RKO (cell line): ENCODE measurements at regions not wholly inside any gene's neighbourhood (a gene's known extent, or its start where the extent isn't known, plus 50 kb on each side); places are given as distances from the start of the nearest gene placed in this dataset.
"Not testable (repeated sequence)": the region's sequence is repeated elsewhere in the genome, so short reads cannot be mapped to it uniquely, and the experiment has no call there.

Experiments used
- DNase-seq: peaks from one replicate; pipeline ENCODE4 v3.0.0-alpha.2; 2016; ENCODE audit warnings: low spot score

DNA sequence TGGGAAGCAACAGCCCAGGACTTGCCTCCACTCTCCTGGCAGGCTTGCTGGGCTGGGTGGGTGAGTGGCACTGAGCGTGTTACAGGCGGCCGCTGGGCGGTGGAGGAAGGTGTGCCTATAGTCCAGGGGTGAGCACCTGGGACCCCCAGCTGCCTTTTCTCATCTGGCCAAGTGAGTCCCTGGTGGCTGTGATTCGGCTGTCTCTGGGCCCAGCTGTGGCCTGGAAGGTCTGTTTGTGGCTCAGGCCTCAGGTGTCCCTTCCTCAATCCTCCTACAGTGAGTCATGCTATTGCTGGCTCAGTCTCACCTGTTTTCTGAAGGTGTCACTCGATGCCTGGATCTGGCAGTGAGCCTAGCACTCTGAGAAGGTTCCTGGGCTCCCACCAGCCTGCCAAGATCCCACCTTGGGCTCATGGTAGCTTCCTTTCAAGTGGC is 564.2 kb downstream of the PTPRU start:
- no peak for DNase-seq

DNA sequence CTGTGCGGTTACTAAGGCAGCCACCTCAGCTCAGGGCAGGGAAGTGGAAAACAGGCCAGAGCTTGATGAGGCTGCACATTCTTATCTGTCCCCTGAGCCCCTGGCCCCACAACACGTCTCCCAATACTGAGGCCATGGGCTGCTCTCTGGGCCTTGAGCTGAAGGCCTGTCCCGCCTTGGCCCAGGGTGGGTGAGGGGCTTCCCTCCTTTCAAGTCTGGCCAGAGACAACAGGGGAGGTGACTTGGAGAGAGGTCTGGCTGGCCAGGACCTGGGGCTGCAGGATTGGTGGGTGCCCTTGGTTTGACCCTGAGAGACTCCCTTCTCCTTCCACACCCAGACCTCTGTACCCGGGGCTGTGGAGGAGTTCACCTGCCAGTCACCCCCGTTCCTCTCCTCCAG is 563.8 kb downstream of the PTPRU start:
- DNase-seq, result no peak

DNA sequence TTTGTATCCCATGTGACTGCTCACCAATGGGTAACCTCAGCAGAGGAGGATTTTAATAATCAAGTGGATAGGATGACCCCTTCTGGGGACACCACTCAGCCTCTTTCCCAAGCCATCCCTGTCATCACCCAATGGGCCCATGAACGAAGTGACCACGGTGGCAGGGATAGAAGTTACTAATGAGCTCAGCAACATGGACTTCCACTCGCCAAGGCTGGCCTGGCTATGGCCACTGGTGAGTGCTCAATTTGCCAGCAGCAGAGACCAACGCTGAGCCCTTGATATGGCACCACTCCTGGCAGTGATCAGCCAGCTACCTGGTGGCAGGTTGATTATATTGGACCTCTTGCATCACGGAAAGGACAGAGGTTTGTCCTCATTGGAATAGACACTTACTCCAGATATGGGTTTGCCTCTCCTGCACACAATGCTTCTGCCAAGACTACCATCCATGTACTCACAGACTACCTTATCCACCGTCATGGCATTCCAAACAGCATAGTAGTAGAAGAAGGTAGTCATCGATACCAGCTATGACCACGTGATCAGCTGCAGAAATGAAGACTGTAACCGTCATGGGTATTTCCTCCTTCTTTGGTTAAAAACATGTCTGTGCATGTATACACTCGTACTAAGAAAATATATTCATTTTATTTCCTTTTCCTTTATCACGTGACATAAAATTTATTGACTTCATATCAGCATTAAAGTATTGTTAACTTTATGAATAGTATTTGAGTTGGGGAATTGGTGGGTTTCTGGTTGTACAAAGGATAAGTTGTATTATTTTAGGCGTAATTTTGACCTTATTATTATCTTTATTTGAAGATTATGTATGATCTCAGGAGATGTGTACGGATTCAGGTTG is 562.6 kb downstream of the PTPRU start:
- DNase-seq, result no peak

DNA sequence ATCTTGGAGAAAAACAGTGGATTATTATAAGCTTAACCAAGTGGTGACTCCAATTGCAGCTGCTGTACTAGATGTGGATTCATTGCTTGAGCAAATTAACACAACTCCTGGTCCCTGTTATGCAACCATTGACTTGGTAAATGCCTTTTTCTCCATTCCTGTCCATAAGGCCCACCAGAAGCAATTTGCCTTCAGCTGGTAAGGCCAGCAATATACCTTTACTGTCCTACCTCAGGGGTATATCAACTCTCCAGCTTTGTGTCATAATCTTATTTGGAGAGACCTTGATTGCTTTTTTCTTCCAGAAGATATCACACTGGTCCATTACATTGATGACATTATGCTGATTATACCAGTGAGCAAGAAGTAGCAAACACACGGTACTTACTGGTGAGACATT is 560.8 kb downstream of the PTPRU start:
- not testable (repeated sequence) for DNase-seq

DNA sequence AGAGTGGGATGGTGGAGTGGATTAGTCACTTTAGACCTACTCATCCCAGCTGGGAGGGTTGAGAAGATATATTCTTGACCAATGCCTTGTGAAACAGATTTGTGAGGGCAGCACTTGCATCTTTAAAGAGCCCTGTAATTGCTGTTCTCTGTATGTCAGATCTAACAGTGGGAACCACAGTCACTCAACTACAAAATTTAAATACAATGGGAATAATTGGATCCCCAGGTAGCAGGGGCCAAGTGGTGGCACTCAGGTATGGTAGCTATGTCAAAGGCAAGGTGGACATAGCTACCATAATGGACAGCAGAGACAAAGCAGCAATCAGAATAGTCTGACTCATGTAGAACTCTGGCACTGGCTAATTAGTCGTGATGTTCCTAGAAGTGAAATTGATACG is 559.6 kb downstream of the PTPRU start:
- not testable (repeated sequence) for DNase-seq

DNA sequence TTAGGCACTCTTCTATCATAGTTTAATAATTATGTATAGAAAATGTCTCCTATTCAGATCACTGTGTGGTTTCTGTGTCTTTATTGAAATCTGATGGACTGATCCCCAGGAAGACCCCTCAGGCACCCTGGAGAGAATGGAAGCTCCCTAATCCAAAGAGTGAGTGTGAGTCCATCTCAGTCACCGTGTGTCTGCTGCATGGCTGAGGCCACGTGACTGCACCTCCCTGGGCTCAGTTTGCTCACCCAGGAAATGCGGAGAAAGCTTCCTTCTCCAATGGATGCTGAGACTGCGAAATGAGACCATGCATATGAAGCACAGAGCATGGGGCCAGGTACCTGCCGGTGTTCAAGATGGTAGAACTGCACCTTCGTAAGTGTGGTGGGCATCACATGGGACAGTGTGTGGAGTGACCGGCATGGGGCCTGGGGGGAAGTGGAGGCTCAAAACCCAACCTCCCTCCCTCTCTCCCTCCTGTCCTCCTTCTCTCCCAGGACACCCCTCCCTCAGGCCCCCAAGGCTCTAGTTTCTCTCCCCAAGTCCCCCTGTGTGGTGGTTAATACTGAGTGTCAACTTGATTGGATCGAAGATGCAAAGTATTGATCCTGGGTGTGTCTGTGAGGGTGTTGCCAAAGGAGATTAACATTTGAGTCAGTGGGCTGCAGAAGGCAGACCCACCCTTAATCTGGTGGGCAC is 557.5 kb downstream of the PTPRU start:
- DNase-seq, result no peak

DNA sequence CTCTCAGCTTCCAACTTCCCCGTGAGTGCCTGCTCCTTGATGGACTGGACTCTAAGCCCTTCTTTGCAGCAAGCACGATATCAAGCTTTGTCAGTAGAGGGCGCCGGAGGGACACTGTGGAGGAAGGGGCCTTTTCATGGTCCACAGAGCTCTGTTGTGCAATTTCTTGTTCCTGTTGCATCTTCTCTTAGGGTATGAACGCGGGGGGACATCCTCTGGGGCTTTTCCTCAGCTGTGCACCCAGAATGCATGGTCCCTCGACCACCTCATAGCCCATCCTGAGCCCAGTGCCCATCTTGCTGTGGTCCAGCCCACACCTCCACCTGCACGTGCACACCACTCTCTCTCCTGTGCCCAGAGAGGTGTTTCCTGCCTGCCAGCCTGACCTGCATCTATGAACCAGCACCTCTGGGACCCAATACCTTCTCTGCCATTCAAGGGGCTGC is 556.8 kb downstream of the PTPRU start:
- peak; percentile 66 for DNase-seq

DNA sequence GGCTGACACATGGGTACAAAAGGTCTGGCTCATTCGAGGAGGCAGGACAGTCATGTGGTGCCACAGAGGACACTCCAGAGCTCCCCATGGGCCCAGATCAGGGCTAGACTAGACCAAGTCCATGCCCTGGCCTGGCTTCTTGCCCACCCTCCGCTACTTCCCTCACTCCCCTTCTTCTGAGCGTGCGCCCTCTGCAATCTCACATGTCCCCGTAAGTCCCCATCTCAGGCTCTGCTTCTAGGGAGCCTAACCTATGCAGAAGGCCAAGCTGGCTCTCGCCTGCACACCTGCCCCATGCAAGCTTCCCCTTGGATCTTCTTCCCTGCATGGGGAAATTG is 553.6 kb downstream of the PTPRU start:
- no peak for DNase-seq

DNA sequence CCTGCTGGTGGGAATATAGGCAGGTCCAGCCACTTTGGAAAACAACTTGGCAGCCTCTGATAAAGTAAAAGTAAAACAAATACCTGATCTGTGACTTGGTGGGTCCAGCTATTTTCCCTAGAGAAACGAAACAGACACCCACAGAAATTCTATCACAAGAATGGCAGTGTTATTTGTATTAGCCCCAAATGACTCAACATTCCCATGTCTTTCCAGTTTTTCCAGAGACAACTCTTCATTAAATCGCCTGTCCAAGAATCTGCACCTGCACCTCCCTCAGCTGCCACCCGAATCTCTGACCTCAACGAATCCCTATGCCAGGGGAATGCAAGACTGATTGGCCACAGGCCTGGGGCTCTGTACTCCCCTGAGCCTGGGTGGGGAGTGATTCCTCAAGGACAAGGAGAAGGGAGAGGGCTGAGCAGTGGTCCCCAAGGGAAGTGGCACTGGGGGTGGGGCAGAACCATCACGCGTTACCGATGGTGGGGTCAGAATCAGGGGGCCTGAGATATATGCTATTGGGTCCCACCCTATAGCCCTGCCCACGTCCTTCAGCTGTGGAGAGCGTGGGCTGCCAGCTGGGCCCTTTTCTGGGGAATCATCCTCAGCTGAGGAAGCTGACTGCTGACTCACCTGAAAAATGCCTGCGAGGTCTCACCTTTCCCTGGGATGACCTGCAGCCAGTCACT is 553.0 kb downstream of the PTPRU start:
- DNase-seq, result no peak

DNA sequence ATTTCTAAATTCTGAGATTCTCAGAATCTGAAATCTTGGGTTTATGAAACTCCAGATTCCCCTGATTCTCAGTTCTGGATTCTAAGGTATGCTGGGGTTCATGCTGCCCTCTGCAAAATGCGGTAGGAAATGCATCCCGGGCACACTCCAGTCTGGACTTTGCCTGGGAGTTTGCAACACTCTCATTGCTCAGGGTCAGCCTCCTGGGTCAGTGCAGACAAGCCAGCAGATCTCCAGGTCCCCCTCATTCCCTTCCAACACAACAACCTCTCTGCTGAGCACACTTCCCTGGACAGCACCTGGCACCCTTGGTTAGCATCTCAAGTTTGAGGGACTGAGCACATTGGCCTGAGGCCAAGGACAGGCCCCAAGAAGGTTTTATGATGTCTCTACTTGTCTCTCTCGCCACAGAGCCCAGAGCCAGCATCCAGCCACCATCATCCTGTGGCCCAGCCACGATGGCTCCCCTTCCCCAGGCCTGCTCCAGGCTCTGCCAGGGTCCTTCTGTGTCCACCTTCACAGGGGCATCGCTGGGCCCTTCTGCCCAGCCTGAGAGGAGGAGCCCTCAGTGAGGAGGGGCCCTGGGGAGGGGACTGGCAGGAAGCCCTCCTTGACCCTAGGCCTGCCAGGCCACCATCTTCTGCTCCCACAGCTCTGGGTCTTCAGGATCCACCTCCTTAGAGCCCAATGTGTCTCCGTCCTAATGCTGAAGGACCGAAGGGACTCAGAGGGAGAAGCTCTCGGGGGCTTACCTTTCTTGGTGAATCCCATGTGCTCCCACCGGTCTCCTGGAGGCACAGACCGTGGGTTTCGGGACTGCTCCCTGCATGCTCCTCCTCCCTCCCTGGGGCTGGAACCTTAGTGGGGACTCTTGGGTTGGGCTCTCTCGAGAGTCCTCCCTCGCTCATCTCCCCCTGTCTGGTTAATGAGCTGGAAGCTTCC is 550.7 kb downstream of the PTPRU start:
- DNase-seq, result no peak

DNA sequence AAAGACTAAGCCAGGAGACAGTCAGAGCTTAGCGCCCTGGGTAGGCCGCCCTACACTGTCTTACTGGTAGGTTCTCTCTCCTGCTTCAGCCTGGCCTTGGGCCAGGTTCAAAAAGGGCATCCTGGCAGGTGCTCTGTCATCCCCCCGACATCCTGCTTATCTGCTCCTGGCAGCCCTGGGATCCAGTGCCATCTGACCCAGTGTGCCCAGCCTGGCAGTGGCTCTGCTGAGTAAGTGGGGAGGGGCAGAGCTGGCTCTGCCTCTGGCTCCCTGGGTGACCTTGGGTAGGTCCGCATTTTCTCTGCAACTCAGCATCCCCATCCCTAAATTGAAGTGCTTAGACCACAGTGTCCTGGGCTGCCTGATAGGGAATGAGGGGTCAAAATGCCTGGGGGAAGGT is 549.9 kb downstream of the PTPRU start:
- DNase-seq, result no peak

DNA sequence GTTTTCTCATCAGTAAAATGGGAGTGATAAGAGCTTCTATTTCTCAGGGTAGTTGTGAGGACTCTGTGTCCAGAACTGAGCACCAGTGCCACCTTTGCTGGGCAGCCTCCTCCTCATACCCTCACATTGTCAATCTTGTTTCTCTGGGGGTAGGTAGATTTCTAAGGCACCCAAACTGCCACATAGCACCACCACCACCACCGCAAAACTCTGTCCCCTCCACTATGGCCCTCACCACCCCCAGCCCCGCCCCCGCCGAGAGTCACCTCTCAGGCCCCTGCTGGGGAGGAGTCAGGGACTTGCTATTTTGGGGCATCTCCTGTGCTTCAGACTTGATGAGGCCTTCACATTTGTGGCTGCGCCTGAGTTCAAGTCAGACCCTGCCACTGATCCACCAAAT is 549.2 kb downstream of the PTPRU start:
- no peak for DNase-seq

DNA sequence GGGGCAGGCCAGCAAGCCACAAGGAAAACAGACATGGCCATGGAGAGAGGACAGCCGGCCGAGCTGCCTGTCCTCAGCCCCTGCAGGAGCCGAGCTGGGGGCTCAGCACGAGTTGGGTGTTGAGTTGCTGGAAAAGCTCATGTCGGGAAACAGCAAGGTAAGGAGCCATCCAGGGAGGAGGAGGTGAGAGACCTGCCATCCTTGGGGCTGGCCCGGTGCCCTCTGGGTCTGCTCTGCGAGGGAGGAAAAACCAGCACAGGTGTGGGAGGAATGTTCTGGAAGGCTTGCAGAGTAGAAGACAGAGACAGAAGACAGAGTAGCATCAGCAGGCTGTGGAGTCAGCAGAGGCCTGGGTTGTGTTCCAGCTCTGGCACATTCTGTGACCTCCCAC is 548.8 kb downstream of the PTPRU start:
- no peak for DNase-seq

DNA sequence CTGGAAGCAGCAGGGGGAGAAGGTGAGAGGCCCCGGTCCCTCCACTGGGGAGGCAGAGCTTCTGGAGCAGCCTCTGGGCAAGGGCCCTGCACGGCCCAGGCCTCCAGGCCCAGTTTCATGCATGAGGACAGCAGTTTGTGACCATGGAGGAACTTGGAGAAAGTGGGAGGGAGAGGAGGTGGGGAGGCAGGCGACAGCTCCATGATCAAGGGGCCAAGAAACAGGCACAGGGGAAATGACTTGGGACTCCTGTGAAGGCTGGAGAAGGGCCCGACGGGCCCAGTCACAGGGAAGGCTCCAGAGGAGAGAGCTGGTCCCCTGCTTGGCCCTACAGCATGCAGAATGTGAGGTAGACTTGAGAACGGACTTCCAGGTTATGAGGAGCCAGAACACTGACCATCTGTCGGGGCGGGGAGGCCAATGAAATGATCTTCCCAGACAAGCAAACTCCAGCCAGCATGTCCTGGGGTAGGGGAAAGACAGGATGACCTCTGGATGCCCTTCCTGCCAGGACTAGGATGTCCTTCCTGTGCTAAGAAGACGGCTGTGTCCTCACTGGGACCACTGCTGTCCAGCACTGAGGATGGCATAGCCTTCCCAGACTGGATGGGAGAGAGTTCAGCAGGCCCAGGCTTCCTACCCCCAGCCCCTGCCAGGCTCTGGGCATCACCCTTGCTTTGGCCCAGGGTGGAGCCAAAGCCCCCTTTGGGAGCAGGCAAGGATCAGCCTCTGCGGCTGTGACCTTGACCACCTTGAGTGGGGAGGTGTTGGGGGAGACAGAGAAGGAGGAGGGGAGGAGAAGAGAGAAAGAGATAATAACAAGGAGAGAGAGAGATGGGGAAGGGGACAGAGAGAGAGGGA is 548.2 kb downstream of the PTPRU start:
- no peak for DNase-seq

DNA sequence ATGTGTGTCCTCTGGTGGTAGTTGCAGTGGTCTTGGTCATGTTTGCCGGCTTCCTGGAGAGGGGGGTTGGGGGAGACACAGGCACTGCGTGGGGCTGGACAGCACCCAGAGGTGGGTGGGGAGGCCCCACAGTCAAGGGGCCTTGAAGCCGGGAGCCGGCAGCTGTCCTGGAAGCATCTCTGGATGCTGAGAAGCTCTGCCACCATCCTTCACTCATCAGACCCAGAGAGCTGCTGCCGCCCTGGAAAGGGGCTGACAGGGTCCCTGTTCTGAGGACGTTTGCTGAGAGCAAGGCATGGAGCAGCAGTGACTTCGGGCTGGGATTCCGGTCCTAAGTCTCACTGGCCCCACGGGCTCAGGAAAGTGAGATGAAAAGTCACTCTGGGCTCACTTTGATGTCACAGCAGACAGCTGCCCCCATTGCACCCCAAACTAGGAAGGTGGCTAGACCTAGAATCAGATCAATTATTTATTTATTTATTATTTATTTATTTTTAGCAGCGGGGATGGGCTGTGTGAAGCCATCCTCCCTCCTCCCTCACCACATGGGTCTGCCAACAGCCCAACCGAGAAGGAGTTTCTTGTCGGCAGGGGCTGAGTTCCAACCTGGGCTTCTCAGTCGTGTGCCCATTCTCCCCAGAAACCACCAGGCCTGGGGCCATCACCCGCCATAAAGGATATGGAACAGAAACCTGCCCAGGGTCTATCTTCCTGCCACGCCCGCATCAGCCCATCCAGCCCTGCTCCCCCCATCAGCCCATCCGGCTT is 547.4 kb downstream of the PTPRU start:
- DNase-seq, result no peak

DNA sequence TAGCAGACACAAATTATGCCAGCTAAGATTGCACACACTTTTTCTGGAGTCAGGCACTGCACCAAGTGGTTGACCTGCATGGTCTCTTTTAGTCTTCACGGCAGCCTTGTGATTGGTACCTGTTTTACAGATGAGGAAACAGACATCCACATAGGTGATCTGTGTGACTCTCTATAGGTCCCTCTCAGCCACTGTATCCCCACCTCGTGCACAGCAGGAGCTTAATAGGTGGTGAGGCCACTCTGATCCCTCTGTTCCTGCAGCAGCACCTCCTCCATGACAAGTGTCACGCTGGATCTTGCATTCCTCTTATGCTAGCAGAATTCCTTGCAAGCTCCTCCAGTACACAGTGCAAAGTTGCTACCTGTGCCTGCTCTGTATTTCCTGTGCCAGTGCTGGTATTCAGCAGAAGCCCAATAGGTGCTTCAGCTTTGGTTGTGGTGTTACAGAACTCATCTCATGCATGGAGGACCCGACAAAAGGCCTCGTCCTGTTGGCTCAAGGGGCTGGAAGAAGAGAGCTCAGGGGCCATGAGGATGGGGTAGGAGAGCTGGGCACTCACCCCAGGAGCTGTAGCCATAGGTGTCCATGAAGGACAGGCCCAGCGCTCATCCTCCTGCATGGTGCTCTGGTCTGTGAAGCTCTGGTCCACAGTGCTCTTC is 546.7 kb downstream of the PTPRU start:
- DNase-seq, result no peak

DNA sequence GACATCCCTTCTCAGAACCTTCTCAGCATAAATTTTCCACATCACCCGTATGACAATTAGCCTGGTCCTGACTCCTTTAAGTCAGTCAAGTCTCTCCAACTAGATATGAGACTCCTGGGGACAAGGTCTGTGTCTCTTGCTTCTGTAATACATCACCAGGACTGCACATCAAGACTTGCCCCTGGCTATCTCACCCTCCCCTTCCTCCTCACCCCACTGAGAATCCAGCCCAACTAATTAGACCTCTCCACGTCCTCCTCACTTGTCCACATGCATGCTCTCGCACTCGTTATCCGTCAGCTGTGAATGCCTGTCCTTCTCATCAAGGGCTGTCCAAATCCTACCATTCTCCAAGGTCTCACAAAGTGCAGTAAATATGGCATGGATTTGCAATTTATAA is 542.8 kb downstream of the PTPRU start:
- no peak for DNase-seq

DNA sequence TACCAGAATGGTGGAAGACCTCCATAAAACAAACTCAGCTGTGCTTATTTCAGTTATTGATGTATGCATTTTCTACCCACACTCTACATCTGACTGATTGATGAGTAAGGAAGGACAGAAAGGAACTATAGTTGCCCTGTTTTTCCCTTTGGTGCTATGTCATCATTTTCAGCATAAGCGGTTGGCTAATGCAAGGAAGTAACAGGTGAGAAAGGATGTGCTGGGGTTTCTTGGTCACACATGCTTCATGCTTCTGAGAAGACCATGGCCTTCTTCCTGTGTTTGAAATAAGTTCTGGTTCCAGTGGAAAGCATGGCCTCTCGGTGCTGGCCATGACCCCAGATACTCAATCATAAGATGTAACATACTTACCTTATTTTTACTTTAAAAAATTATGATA is 541.2 kb downstream of the PTPRU start:
- no peak for DNase-seq

DNA sequence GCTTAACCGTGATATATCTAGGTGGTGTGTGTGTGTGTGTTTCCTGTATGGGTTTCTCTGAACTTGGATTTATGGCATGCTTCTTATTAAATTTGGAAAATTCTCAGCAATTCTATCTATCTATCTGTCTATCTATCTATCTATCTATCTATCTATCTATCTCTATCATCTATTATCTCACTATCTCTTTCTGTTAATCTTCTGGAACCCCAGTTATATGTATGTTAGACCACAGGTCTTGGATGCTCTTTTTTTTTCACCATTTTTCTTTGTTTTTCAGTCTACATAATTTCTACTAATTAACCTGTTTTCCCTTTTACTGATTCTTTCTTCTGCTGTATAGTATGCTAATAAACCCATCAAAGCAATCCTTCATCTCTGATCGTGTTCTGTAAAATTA is 538.0 kb downstream of the PTPRU start:
- no peak for DNase-seq
